Body of pancreas (tissue), 4 donors: ENCODE measurements at regions not wholly inside any gene's neighbourhood (a gene's known extent, or its start where the extent isn't known, plus 50 kb on each side); places are given as distances from the start of the nearest gene placed in this dataset.

Source experiments
- POLR2A ChIP-seq, 3 donors: fragments of 450-650 bp; IDR thresholded peaks; one replicate each; pipeline ENCODE4 v1.6.1; 2016; ENCODE audit warnings: antibody characterized with exemption in 3 of 3, mild to moderate bottlenecking in 2 of 3
- TF ChIP-seq, protein P1 (sequence below), 7 experiments: fragments of 450-650 bp in 4 of 7; fragments of 200-600 bp in 3 of 7; sonication (generic) in 3 of 7; IDR thresholded peaks; one replicate each; pipeline ENCODE4 v1.5.1; 2016 to 2019; ENCODE audit warnings: antibody characterized with exemption in 7 of 7

- TF ChIP-seq, protein P1, sequence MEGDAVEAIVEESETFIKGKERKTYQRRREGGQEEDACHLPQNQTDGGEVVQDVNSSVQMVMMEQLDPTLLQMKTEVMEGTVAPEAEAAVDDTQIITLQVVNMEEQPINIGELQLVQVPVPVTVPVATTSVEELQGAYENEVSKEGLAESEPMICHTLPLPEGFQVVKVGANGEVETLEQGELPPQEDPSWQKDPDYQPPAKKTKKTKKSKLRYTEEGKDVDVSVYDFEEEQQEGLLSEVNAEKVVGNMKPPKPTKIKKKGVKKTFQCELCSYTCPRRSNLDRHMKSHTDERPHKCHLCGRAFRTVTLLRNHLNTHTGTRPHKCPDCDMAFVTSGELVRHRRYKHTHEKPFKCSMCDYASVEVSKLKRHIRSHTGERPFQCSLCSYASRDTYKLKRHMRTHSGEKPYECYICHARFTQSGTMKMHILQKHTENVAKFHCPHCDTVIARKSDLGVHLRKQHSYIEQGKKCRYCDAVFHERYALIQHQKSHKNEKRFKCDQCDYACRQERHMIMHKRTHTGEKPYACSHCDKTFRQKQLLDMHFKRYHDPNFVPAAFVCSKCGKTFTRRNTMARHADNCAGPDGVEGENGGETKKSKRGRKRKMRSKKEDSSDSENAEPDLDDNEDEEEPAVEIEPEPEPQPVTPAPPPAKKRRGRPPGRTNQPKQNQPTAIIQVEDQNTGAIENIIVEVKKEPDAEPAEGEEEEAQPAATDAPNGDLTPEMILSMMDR (IDR thresholded peaks at IDR 0.05) = no peak
- TF ChIP-seq POLR2A (IDR thresholded peaks at IDR 0.05) = no peak
Observed at GRCh38 chr7:142611566-142612236, 137.6 kb upstream of the PRSS1 start.
